Smooth muscle cell (in vitro differentiated cells): ENCODE measurements at regions not wholly inside any gene's neighbourhood (a gene's known extent, or its start where the extent isn't known, plus 50 kb on each side); places are given as distances from the start of the nearest gene placed in this dataset.

ENCODE experiments used
- DNase-seq: peaks from one replicate; lab custom pipeline; 2025; ENCODE audit not compliant: unreplicated experiment; lab: John Stamatoyannopoulos, UW
- H2AFZ ChIP-seq: fragments of 200-600 bp; sonication (generic); 2 replicates; pipeline ENCODE4 v1.6.0; 2016; ENCODE audit warnings: antibody characterized with exemption, low read depth, mild to moderate bottlenecking
- H3F3A ChIP-seq: fragments of 200-600 bp; sonication (generic); 2 replicates; pipeline ENCODE4 v1.6.0; 2017; ENCODE audit warnings: antibody characterized with exemption, low read depth
- H3K27ac ChIP-seq: fragments of 200-600 bp; sonication (generic); 2 replicates; pipeline ENCODE4 v1.5.1; 2016; ENCODE audit warnings: low read depth, mild to moderate bottlenecking
- H3K27me3 ChIP-seq: fragments of 200-600 bp; sonication (generic); 2 replicates; pipeline ENCODE4 v1.6.1; 2016; ENCODE audit warnings: low read depth, mild to moderate bottlenecking
- H3K36me3 ChIP-seq: fragments of 200-600 bp; sonication (generic); 2 replicates; pipeline ENCODE4 v1.5.1; 2016; ENCODE audit warnings: low read depth
- H3K4me1 ChIP-seq: fragments of 200-600 bp; sonication (generic); 2 replicates; pipeline ENCODE4 v1.5.1; 2016; ENCODE audit warnings: low read depth
- H3K4me2 ChIP-seq: fragments of 200-600 bp; sonication (generic); 2 replicates; pipeline ENCODE4 v1.6.0; 2016; ENCODE audit warnings: mild to moderate bottlenecking
- H3K4me3 ChIP-seq: fragments of 200-600 bp; sonication (generic); 2 replicates; pipeline ENCODE4 v1.5.1; 2016; ENCODE audit warnings: mild to moderate bottlenecking
- H3K79me2 ChIP-seq: fragments of 200-600 bp; sonication (generic); 2 replicates; pipeline ENCODE4 v1.6.0; 2016; ENCODE audit warnings: low read depth, mild to moderate bottlenecking
- H3K9ac ChIP-seq: fragments of 200-600 bp; sonication (generic); 2 replicates; pipeline ENCODE4 v1.6.0; 2016; ENCODE audit warnings: low read depth
- H3K9me3 ChIP-seq: fragments of 200-600 bp; sonication (generic); replicated peaks from 2 replicates; pipeline ENCODE4 v1.5.1; 2016; ENCODE audit warnings: low read depth
- H4K20me1 ChIP-seq: fragments of 200-600 bp; sonication (generic); 2 replicates; pipeline ENCODE4 v1.6.0; 2016; ENCODE audit warnings: low read depth
- WGBS: methylation state at CpG from one replicate; pipeline ENCODE4 v1.1.7; 2016; ENCODE audit warnings: low lambda C conversion rate; 5-methylcytosine and 5-hydroxymethylcytosine counted together
- TF ChIP-seq, protein P1 (sequence below): fragments of 200-600 bp; sonication (generic); IDR thresholded peaks from 2 replicates; pipeline ENCODE4 v1.5.1; 2017; ENCODE audit warnings: borderline replicate concordance, mild to moderate bottlenecking, antibody characterized with exemption; ENCODE audit not compliant: insufficient read depth, poor library complexity, severe bottlenecking

GRCh38 chr7:443279-443833, 76.3 kb downstream of the PDGFA start:
- Histone ChIP-seq H3K27me3 (no peaks in the 10 kb centered on the region), H3K79me2 (no peaks in the 10 kb centered on the region), H3F3A (no peaks in the 10 kb centered on the region), H3K27ac (no peak overlapping the region), H3K9ac (no peak overlapping the region), H2AFZ (no peak overlapping the region), H3K4me2 (no peak overlapping the region), H4K20me1 (no peaks in the 10 kb centered on the region), H3K4me1 (no peaks in the 10 kb centered on the region), H3K36me3 (no peaks in the 10 kb centered on the region), H3K4me3 (no peak overlapping the region), H3K9me3 (no peaks in the 10 kb centered on the region)
- DNase-seq: no peak
- TF ChIP-seq, protein P1, sequence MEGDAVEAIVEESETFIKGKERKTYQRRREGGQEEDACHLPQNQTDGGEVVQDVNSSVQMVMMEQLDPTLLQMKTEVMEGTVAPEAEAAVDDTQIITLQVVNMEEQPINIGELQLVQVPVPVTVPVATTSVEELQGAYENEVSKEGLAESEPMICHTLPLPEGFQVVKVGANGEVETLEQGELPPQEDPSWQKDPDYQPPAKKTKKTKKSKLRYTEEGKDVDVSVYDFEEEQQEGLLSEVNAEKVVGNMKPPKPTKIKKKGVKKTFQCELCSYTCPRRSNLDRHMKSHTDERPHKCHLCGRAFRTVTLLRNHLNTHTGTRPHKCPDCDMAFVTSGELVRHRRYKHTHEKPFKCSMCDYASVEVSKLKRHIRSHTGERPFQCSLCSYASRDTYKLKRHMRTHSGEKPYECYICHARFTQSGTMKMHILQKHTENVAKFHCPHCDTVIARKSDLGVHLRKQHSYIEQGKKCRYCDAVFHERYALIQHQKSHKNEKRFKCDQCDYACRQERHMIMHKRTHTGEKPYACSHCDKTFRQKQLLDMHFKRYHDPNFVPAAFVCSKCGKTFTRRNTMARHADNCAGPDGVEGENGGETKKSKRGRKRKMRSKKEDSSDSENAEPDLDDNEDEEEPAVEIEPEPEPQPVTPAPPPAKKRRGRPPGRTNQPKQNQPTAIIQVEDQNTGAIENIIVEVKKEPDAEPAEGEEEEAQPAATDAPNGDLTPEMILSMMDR: no peak
- 83% methylated on average over 1 of the region's 1 CpG for WGBS

DNA sequence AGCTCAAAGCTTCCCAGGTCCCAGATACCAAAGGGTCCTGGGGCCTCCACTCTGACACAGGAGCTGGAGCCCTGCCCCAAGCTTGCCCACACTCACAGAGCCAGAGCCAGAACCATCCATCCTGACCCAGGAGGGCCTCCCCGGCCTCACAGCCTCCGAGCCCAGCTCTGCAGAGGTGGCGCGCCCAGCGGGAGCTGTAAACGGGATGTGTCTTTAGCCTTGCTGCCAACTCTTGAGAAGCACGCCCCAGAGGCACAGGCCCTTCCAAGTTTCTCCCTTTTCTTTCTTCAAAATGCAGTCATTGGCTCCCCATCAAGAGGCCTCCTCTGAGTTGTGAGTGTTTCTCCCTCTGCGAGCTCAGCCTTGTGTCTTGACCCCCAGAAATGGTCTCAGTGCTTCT, 75.0 kb downstream of the PDGFA start:
- DNase-seq: no peak
- peaks cover under 1% of the 10 kb centered on the region for H3K4me1 ChIP-seq
- H3K79me2 ChIP-seq: no peaks in the 10 kb centered on the region
- no peak overlapping the region for H3K4me2 ChIP-seq
- no peak overlapping the region for H3K27ac ChIP-seq
- no peak overlapping the region for H2AFZ ChIP-seq
- no peak overlapping the region for H3K9ac ChIP-seq
- H3K36me3 ChIP-seq: no peaks in the 10 kb centered on the region
- no peaks in the 10 kb centered on the region for H3F3A ChIP-seq
- H3K9me3 ChIP-seq: no peaks in the 10 kb centered on the region
- no peaks in the 10 kb centered on the region for H4K20me1 ChIP-seq
- WGBS: 97% methylated on average over 8 of the region's 8 CpGs
- no peaks in the 10 kb centered on the region for H3K27me3 ChIP-seq
- TF ChIP-seq, protein P1: no peak
- H3K4me3 ChIP-seq: no peak overlapping the region

DNA sequence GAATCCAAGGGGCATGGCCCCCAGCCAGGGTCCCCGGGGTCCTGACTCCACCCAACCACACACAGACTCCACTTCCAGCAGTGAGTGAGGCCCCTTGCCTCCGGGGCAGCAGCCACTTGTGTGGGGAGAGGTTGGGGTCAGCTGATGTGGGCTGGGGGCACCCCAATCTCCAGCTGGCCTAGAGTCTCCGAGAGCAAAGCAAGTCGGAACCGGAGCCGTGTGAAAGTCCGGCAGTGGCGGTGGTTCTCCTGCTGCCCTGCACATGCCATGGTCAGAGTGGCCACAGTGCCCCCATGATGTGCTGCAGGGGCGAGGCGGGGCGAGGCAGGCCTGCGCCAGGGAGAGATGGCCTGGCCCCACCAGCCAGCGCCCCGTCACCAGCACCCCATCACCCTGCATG, 74.6 kb downstream of the PDGFA start:
- Histone ChIP-seq H3K36me3 (no peaks in the 10 kb centered on the region), H3K4me2 (no peak overlapping the region), H3K79me2 (no peaks in the 10 kb centered on the region), H3K27ac (no peak overlapping the region), H3K4me1 (peaks cover 5% of the 10 kb centered on the region), H3K9ac (no peak overlapping the region), H2AFZ (no peak overlapping the region), H3F3A (no peaks in the 10 kb centered on the region), H3K4me3 (no peak overlapping the region), H3K9me3 (no peaks in the 10 kb centered on the region), H3K27me3 (no peaks in the 10 kb centered on the region), H4K20me1 (no peaks in the 10 kb centered on the region)
- 98% methylated on average over 11 of the region's 14 CpGs for WGBS
- TF ChIP-seq, protein P1: no peak
- no peak for DNase-seq

- WGBS: 40% methylated on average over 7 of the region's 14 CpGs
- Histone ChIP-seq H2AFZ (no peak overlapping the region), H3K4me3 (no peak overlapping the region), H3F3A (no peaks in the 10 kb centered on the region), H3K9me3 (no peaks in the 10 kb centered on the region), H3K4me1 (peaks cover 5% of the 10 kb centered on the region), H4K20me1 (no peaks in the 10 kb centered on the region), H3K27me3 (no peaks in the 10 kb centered on the region), H3K9ac (no peak overlapping the region), H3K36me3 (no peaks in the 10 kb centered on the region), H3K27ac (no peak overlapping the region), H3K79me2 (no peaks in the 10 kb centered on the region), H3K4me2 (no peak overlapping the region)
- TF ChIP-seq, protein P1: no peak
- no peak for DNase-seq
Observed at GRCh38 chr7:445563-446288, 73.9 kb downstream of the PDGFA start.
